Suprapubic skin (tissue), 4 donors: ENCODE measurements at regions not wholly inside any gene's neighbourhood (a gene's known extent, or its start where the extent isn't known, plus 50 kb on each side); places are given as distances from the start of the nearest gene placed in this dataset.

Experiments used
- POLR2A ChIP-seq, 2 donors: fragments of 450-650 bp; IDR thresholded peaks; one replicate each; pipeline ENCODE4 v1.6.1; 2017; ENCODE audit warnings: antibody characterized with exemption in 2 of 2, mild to moderate bottlenecking in 2 of 2, moderate library complexity in 2 of 2
- POLR2AphosphoS5 ChIP-seq, 3 donors: sonication (generic); formaldehyde crosslinking; IDR thresholded peaks; one replicate each; pipeline ENCODE4 v1.6.1; 2017; ENCODE audit warnings: antibody characterized with exemption in 3 of 3
- TF ChIP-seq, protein P1 (sequence below), 2 donors: fragments of 200-600 bp in 1 of 2; fragments of 450-650 bp in 1 of 2; sonication (generic) in 1 of 2; IDR thresholded peaks; one replicate each; pipeline ENCODE4 v1.5.1; 2016 to 2019; ENCODE audit warnings: antibody characterized with exemption in 2 of 2, mild to moderate bottlenecking in 1 of 2, moderate library complexity in 1 of 2

DNA sequence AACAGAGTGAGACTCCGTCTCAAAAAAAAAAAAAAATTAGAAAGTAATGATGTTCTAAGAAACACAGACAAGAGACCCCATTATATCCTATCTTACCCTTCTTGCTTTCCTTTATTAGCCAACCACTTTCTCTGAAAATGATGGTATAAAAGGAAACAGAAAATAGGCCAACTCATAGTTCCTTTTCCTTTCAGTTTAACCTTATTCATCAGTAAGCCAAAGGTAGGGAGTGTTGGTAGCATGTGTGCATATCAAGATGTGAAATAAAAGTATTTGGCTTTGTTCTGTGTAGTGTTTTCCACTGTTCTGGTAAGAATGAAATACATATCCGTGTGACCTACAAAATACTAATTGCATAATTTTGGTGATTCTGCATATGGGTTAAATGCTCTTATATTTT lies 266.6 kb downstream of the ZNF674 start:
- TF ChIP-seq, protein P1, sequence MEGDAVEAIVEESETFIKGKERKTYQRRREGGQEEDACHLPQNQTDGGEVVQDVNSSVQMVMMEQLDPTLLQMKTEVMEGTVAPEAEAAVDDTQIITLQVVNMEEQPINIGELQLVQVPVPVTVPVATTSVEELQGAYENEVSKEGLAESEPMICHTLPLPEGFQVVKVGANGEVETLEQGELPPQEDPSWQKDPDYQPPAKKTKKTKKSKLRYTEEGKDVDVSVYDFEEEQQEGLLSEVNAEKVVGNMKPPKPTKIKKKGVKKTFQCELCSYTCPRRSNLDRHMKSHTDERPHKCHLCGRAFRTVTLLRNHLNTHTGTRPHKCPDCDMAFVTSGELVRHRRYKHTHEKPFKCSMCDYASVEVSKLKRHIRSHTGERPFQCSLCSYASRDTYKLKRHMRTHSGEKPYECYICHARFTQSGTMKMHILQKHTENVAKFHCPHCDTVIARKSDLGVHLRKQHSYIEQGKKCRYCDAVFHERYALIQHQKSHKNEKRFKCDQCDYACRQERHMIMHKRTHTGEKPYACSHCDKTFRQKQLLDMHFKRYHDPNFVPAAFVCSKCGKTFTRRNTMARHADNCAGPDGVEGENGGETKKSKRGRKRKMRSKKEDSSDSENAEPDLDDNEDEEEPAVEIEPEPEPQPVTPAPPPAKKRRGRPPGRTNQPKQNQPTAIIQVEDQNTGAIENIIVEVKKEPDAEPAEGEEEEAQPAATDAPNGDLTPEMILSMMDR (IDR thresholded peaks at IDR 0.05), result no peak
- TF ChIP-seq POLR2A (IDR thresholded peaks at IDR 0.05), result no peak
- TF ChIP-seq POLR2AphosphoS5 (IDR thresholded peaks at IDR 0.05), result no peak
